ENCODE measurements at regions not wholly inside any gene's neighbourhood (a gene's known extent, or its start where the extent isn't known, plus 50 kb on each side); places are given as distances from the start of the nearest gene placed in this dataset.

- TF ChIP-seq CTCF (conservative IDR thresholded peaks at IDR 0.05; ENCODE audit: low read length) (no peak), EZH2phosphoT487 (IDR thresholded peaks at IDR 0.05; ENCODE audit: borderline replicate concordance) (no peak)
Measured at GRCh38 chr7:26599982-26600381, 264.4 kb downstream of the SKAP2 start.
